ENCODE measurements at regions not wholly inside any gene's neighbourhood (a gene's known extent, or its start where the extent isn't known, plus 50 kb on each side); places are given as distances from the start of the nearest gene placed in this dataset.
"Not testable (repeated sequence)": the region's sequence is repeated elsewhere in the genome, so short reads cannot be mapped to it uniquely, and the experiment has no call there.

GRCh38 chr7:65287023-65287422 is 86.6 kb upstream of the ZNF92 start:
- ChIA-PET CTCF (no interaction called here), POLR2A (ENCODE audit: unreplicated experiment) (no interaction called here)
- Histone ChIP-seq H3K4me3 (ENCODE audit: low read length) (no peak overlapping the region), H3K9me3 (ENCODE audit: low read length) (no peaks in the 10 kb centered on the region), H3K27me3 (ENCODE audit: low read length) (no peaks in the 10 kb centered on the region), H3K36me3 (ENCODE audit: low read depth, low read length) (no peaks in the 10 kb centered on the region), H3K4me2 (ENCODE audit: low read length) (no peak overlapping the region), H3K9ac (ENCODE audit: low read length) (no peak overlapping the region), H3F3A (ENCODE audit: low read length, unreplicated experiment) (no peaks in the 10 kb centered on the region), H4K20me1 (ENCODE audit: low read length) (no peaks in the 10 kb centered on the region), H3K27ac (ENCODE audit: low read length) (no peak overlapping the region), H2AFZ (ENCODE audit: low read length) (no peak overlapping the region), H3K79me2 (ENCODE audit: low read length) (no peaks in the 10 kb centered on the region), H3K9me2 (replicated peaks; ENCODE audit: low read length) (no peaks in the 10 kb centered on the region), H3K4me1 (ENCODE audit: insufficient read depth, low read length) (no peaks in the 10 kb centered on the region)
- ATAC-seq (no peak), DNase-seq (no peak)
- TF ChIP-seq CTCF (conservative IDR thresholded peaks at IDR 0.05; ENCODE audit: low read depth, low read length) (no peak), EZH2phosphoT487 (IDR thresholded peaks at IDR 0.05; ENCODE audit: borderline replicate concordance, low read length) (no peak), EZH2 (IDR thresholded peaks at IDR 0.05; ENCODE audit: low read length, unreplicated experiment) (no peak)
- no TSS peak for BruUV-seq (replicated peaks)
- intact Hi-C loops (cut with micrococcal nuclease): no loop called here

GRCh38 chr7:65285906-65286864 is 87.5 kb upstream of the ZNF92 start:
- POLR2A ChIA-PET (ENCODE audit: unreplicated experiment): no interaction called here
- H3K9ac ChIP-seq (ENCODE audit: low read length): no peak overlapping the region
- no peak overlapping the region for H3K4me3 ChIP-seq (ENCODE audit: low read length)
- no peaks in the 10 kb centered on the region for H4K20me1 ChIP-seq (ENCODE audit: low read length)
- intact Hi-C loops (cut with micrococcal nuclease): no loop called here
- no TSS peak for BruUV-seq (replicated peaks)
- H3K79me2 ChIP-seq (ENCODE audit: low read length): no peaks in the 10 kb centered on the region
- H3K9me3 ChIP-seq (ENCODE audit: low read length): no peaks in the 10 kb centered on the region
- H3K36me3 ChIP-seq (ENCODE audit: low read depth, low read length): no peaks in the 10 kb centered on the region
- H3K9me2 ChIP-seq (replicated peaks; ENCODE audit: low read length): no peaks in the 10 kb centered on the region
- H3K27me3 ChIP-seq (ENCODE audit: low read length): no peaks in the 10 kb centered on the region
- ATAC-seq (no peak), DNase-seq (no peak)
- H3K4me2 ChIP-seq (ENCODE audit: low read length): no peak overlapping the region
- CTCF ChIA-PET: no interaction called here
- H3K4me1 ChIP-seq (ENCODE audit: insufficient read depth, low read length): no peaks in the 10 kb centered on the region
- H3K27ac ChIP-seq (ENCODE audit: low read length): no peak overlapping the region
- H2AFZ ChIP-seq (ENCODE audit: low read length): no peak overlapping the region
- H3F3A ChIP-seq (ENCODE audit: low read length, unreplicated experiment): no peaks in the 10 kb centered on the region
- TF ChIP-seq EZH2 (IDR thresholded peaks at IDR 0.05; ENCODE audit: low read length, unreplicated experiment) (no peak), CTCF (conservative IDR thresholded peaks at IDR 0.05; ENCODE audit: low read depth, low read length) (no peak), EZH2phosphoT487 (IDR thresholded peaks at IDR 0.05; ENCODE audit: borderline replicate concordance, low read length) (no peak)

GRCh38 chr7:65285241-65285640 is 88.4 kb upstream of the ZNF92 start:
- intact Hi-C loops (cut with micrococcal nuclease); CTCF ChIA-PET; H3K9me2 ChIP-seq (replicated peaks; ENCODE audit: low read length); ATAC-seq; H3K9me3 ChIP-seq (ENCODE audit: low read length); H3K27ac ChIP-seq (ENCODE audit: low read length); DNase-seq; POLR2A ChIA-PET (ENCODE audit: unreplicated experiment); H2AFZ ChIP-seq (ENCODE audit: low read length); H3F3A ChIP-seq (ENCODE audit: low read length, unreplicated experiment); H3K4me2 ChIP-seq (ENCODE audit: low read length); H3K79me2 ChIP-seq (ENCODE audit: low read length); H4K20me1 ChIP-seq (ENCODE audit: low read length); H3K4me1 ChIP-seq (ENCODE audit: insufficient read depth, low read length); H3K9ac ChIP-seq (ENCODE audit: low read length); BruUV-seq (replicated peaks); H3K4me3 ChIP-seq (ENCODE audit: low read length); H3K27me3 ChIP-seq (ENCODE audit: low read length); H3K36me3 ChIP-seq (ENCODE audit: low read depth, low read length): not testable (repeated sequence)
